Spleen (tissue), 11 donors: ENCODE measurements at regions not wholly inside any gene's neighbourhood (a gene's known extent, or its start where the extent isn't known, plus 50 kb on each side); places are given as distances from the start of the nearest gene placed in this dataset.

Experiments used
- DNase-seq: peaks from one replicate; pipeline ENCODE4 v3.0.0-alpha.2; 2020
- H3K27ac ChIP-seq, 8 donors: fragments of 200-600 bp; sonication (generic) in 7 of 8; 1 replicate in 4 of 8; 2 replicates in 4 of 8; pipeline versions ENCODE4 v1.5.0 to v1.8.0; 2016 to 2021; ENCODE audit warnings: inconsistent platforms in 4 of 8, mild to moderate bottlenecking in 4 of 8, moderate library complexity in 1 of 8
- H3K27me3 ChIP-seq, 7 donors: fragments of 200-600 bp; sonication (generic) in 6 of 7; replicated peaks in 1 of 7; 1 replicate in 4 of 7; 2 replicates in 3 of 7; pipeline versions ENCODE4 v1.5.0 to v1.8.0; 2016 to 2021; ENCODE audit warnings: inconsistent platforms in 3 of 7, mild to moderate bottlenecking in 1 of 7
- H3K36me3 ChIP-seq, 6 donors: fragments of 200-600 bp; sonication (generic) in 5 of 6; 1 replicate in 4 of 6; 2 replicates in 2 of 6; pipeline versions ENCODE4 v1.5.0 to v1.8.0; 2016 to 2021; ENCODE audit warnings: inconsistent platforms in 2 of 6
- H3K4me1 ChIP-seq, 6 donors: fragments of 200-600 bp; sonication (generic) in 5 of 6; 1 replicate in 3 of 6; 2 replicates in 3 of 6; pipeline versions ENCODE4 v1.5.0 to v1.8.0; 2016 to 2021; ENCODE audit warnings: inconsistent platforms in 3 of 6
- H3K4me3 ChIP-seq, 8 donors: fragments of 200-600 bp; sonication (generic) in 7 of 8; 1 replicate in 4 of 8; 2 replicates in 4 of 8; pipeline versions ENCODE4 v1.5.0 to v1.8.0; 2016 to 2021; ENCODE audit warnings: inconsistent platforms in 4 of 8, mild to moderate bottlenecking in 4 of 8, moderate library complexity in 2 of 8
- H3K9me3 ChIP-seq, 8 donors: fragments of 200-600 bp; sonication (generic) in 7 of 8; 1 replicate in 4 of 8; 2 replicates in 4 of 8; pipeline versions ENCODE4 v1.5.0 to v1.8.0; 2016 to 2021; ENCODE audit warnings: inconsistent platforms in 4 of 8
- POLR2A ChIP-seq, 3 donors: fragments of 450-650 bp; IDR thresholded peaks; one replicate each; pipeline ENCODE4 v1.5.1; 2017; ENCODE audit warnings: antibody characterized with exemption in 3 of 3, mild to moderate bottlenecking in 1 of 3
- POLR2AphosphoS5 ChIP-seq, 3 donors: sonication (generic); formaldehyde crosslinking; IDR thresholded peaks; one replicate each; pipeline ENCODE4 v1.5.1; 2017; ENCODE audit warnings: antibody characterized with exemption in 3 of 3
- WGBS, 5 donors: extraction: QIAGEN DNeasy Blood & Tissue Kit in 3 of 5; methylation state at CpG; one replicate each; pipeline versions ENCODE4 v1.1.5 to v1.1.7; 2013 to 2018; 5-methylcytosine and 5-hydroxymethylcytosine counted together
- intact Hi-C: fragments of 100-400 bp; cut with DNase I; formaldehyde crosslinking; loops from one replicate; pipeline ENCODE4 v1.15.0; 2023; ENCODE audit warnings: low total_unique reads
- TF ChIP-seq, protein P1 (sequence below), 11 experiments: fragments of 200-600 bp in 7 of 11; fragments of 450-650 bp in 4 of 11; sonication (generic) in 4 of 11; IDR thresholded peaks in 8 of 11; conservative IDR thresholded peaks in 3 of 11; 1 replicate in 7 of 11; 2 replicates in 4 of 11; pipeline versions ENCODE4 v1.4.0 to v1.8.0; 2016 to 2021; ENCODE audit warnings: antibody characterized with exemption in 11 of 11, inconsistent platforms in 4 of 11, mild to moderate bottlenecking in 1 of 11
- donor health status: healthy with polysubstance abuse.
- donor health status: DM: no; HTN: no; CAD: no; lungs with moderate emphysema.
- donor health status: DM: no; HTN: no; CAD: no.
- donor health status: Bipolar disorder and iron deficiency.
- donor health status: healthy.
- donor health status: DM: no; HTN: no; CAD: no.
- donor health status: DM: yes; HTN: yes; CAD: no.

GRCh38 chr13:64327505-64328194 is 2902.5 kb downstream of the PCDH9 start:
- 26 to 47% (median 32%) methylated on average over 2 of the region's 2 CpGs for WGBS, 5 donors
- H3K9me3 ChIP-seq: peaks cover 0 to 15% (median 2%) of the 10 kb centered on the region in 8 donors
- no peaks in the 10 kb centered on the region for H3K36me3 ChIP-seq
- H3K4me3 ChIP-seq: no peak overlapping the region
- no peak overlapping the region for H3K27ac ChIP-seq
- H3K4me1 ChIP-seq: no peaks in the 10 kb centered on the region
- no peak for TF ChIP-seq POLR2AphosphoS5 (IDR thresholded peaks at IDR 0.05)
- TF ChIP-seq, protein P1, sequence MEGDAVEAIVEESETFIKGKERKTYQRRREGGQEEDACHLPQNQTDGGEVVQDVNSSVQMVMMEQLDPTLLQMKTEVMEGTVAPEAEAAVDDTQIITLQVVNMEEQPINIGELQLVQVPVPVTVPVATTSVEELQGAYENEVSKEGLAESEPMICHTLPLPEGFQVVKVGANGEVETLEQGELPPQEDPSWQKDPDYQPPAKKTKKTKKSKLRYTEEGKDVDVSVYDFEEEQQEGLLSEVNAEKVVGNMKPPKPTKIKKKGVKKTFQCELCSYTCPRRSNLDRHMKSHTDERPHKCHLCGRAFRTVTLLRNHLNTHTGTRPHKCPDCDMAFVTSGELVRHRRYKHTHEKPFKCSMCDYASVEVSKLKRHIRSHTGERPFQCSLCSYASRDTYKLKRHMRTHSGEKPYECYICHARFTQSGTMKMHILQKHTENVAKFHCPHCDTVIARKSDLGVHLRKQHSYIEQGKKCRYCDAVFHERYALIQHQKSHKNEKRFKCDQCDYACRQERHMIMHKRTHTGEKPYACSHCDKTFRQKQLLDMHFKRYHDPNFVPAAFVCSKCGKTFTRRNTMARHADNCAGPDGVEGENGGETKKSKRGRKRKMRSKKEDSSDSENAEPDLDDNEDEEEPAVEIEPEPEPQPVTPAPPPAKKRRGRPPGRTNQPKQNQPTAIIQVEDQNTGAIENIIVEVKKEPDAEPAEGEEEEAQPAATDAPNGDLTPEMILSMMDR (IDR thresholded peaks at IDR 0.05 in 8 of 11, conservative IDR thresholded peaks at IDR 0.05 in 3 of 11): no peak
- no peak for TF ChIP-seq POLR2A (IDR thresholded peaks at IDR 0.05)
- no peak for DNase-seq
- intact Hi-C loops: no loop called here
- H3K27me3 ChIP-seq: no peaks in the 10 kb centered on the region

DNA sequence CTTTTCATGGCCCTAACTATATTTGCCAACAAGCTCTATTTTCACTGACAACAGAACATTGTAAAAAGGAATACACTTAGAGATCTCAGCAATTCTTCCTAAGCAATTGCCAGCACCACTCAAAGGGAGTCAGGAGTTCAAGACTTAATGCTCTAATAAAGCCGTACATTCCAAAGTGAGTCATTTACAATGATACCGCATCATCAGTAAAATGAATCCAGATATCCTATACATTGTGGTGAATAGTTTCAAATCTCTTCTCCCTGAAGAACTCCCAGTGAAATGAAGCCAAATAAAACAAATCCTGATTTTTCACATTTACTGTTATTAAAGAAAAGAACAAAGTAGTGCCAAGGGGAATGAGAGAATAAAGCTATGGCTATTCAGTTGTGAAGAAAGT is 2898.7 kb upstream of the PCDH20 start:
- TF ChIP-seq, protein P1 (IDR thresholded peaks at IDR 0.05 in 8 of 11, conservative IDR thresholded peaks at IDR 0.05 in 3 of 11): no peak
- no peak for TF ChIP-seq POLR2AphosphoS5 (IDR thresholded peaks at IDR 0.05)
- TF ChIP-seq POLR2A (IDR thresholded peaks at IDR 0.05): no peak
- peaks cover 0 to 17% (median 5%) of the 10 kb centered on the region in 8 donors for H3K9me3 ChIP-seq
- H3K27ac ChIP-seq: no peak overlapping the region
- 74 to 92% (median 81%) methylated on average over 2 of the region's 2 CpGs for WGBS, 5 donors
- H3K27me3 ChIP-seq: no peaks in the 10 kb centered on the region
- H3K4me3 ChIP-seq: no peak overlapping the region
- intact Hi-C loops: no loop called here
- DNase-seq: no peak
- H3K36me3 ChIP-seq: no peaks in the 10 kb centered on the region
- no peaks in the 10 kb centered on the region for H3K4me1 ChIP-seq

- DNase-seq: no peak
- Histone ChIP-seq H3K27ac (no peak overlapping the region), H3K9me3 (peaks cover 0 to 13% (median 2%) of the 10 kb centered on the region in 8 donors), H3K36me3 (no peaks in the 10 kb centered on the region), H3K4me3 (no peak overlapping the region), H3K27me3 (no peaks in the 10 kb centered on the region), H3K4me1 (no peaks in the 10 kb centered on the region)
- intact Hi-C loops: no loop called here
- 81 to 86% (median 83%) methylated on average over 3 of the region's 3 CpGs for WGBS, 5 donors
- TF ChIP-seq POLR2AphosphoS5 (IDR thresholded peaks at IDR 0.05) (no peak), POLR2A (IDR thresholded peaks at IDR 0.05) (no peak)
- TF ChIP-seq, protein P1 (IDR thresholded peaks at IDR 0.05 in 8 of 11, conservative IDR thresholded peaks at IDR 0.05 in 3 of 11): no peak
Measured at GRCh38 chr13:64311948-64312347, 2896.3 kb upstream of the PCDH20 start.

GRCh38 chr13:64311112-64311511 is 2895.5 kb upstream of the PCDH20 start:
- intact Hi-C loops: no loop called here
- TF ChIP-seq POLR2A (IDR thresholded peaks at IDR 0.05): no peak
- TF ChIP-seq, protein P1 (IDR thresholded peaks at IDR 0.05 in 8 of 11, conservative IDR thresholded peaks at IDR 0.05 in 3 of 11): no peak
- no peak for DNase-seq
- Histone ChIP-seq H3K36me3 (no peaks in the 10 kb centered on the region), H3K4me3 (no peak overlapping the region), H3K4me1 (no peaks in the 10 kb centered on the region), H3K27ac (no peak overlapping the region), H3K27me3 (no peaks in the 10 kb centered on the region), H3K9me3 (peaks cover 0 to 13% (median 2%) of the 10 kb centered on the region in 8 donors)
- 79 to 93% (median 89%) methylated on average over 1 of the region's 1 CpG for WGBS, 5 donors
